GM12891 (cell line): ENCODE measurements at regions not wholly inside any gene's neighbourhood (a gene's known extent, or its start where the extent isn't known, plus 50 kb on each side); places are given as distances from the start of the nearest gene placed in this dataset.
"Not testable (repeated sequence)": the region's sequence is repeated elsewhere in the genome, so short reads cannot be mapped to it uniquely, and the experiment has no call there.

Experiments
- DNase-seq: peaks from one replicate; pipeline ENCODE4 v3.0.0; 2011; ENCODE audit warnings: low spot score; ENCODE audit not compliant: insufficient read length
- FAIRE-seq: peaks from 2 replicates; lab custom pipeline; 2011; peaks lifted over from hg19 to GRCh38; lab: Jason Lieb, UNC
- PAX5 ChIP-seq: IDR thresholded peaks from 2 replicates; pipeline ENCODE4 v1.6.1; 2011; ENCODE audit warnings: low read length, moderate library complexity, mild to moderate bottlenecking; ENCODE audit not compliant: insufficient read depth, severe bottlenecking
- POLR2A ChIP-seq: IDR thresholded peaks from 2 replicates; pipeline ENCODE4 v1.6.1; 2011; ENCODE audit warnings: low read depth, low read length, control low read depth
- POLR2AphosphoS5 ChIP-seq: IDR thresholded peaks from 2 replicates; pipeline ENCODE4 v1.6.1; 2011; ENCODE audit warnings: low read depth, low read length, control low read depth
- POU2F2 ChIP-seq: IDR thresholded peaks from 2 replicates; pipeline ENCODE4 v1.6.1; 2011; ENCODE audit warnings: low read depth, mild to moderate bottlenecking, control low read depth, low read length, moderate library complexity
- SPI1 ChIP-seq: IDR thresholded peaks from 2 replicates; pipeline ENCODE4 v1.6.1; 2011; ENCODE audit warnings: low read depth, low read length, control low read depth
- TAF1 ChIP-seq: IDR thresholded peaks from 2 replicates; pipeline ENCODE4 v1.6.1; 2011; ENCODE audit warnings: low read depth, low read length, control low read depth

DNA sequence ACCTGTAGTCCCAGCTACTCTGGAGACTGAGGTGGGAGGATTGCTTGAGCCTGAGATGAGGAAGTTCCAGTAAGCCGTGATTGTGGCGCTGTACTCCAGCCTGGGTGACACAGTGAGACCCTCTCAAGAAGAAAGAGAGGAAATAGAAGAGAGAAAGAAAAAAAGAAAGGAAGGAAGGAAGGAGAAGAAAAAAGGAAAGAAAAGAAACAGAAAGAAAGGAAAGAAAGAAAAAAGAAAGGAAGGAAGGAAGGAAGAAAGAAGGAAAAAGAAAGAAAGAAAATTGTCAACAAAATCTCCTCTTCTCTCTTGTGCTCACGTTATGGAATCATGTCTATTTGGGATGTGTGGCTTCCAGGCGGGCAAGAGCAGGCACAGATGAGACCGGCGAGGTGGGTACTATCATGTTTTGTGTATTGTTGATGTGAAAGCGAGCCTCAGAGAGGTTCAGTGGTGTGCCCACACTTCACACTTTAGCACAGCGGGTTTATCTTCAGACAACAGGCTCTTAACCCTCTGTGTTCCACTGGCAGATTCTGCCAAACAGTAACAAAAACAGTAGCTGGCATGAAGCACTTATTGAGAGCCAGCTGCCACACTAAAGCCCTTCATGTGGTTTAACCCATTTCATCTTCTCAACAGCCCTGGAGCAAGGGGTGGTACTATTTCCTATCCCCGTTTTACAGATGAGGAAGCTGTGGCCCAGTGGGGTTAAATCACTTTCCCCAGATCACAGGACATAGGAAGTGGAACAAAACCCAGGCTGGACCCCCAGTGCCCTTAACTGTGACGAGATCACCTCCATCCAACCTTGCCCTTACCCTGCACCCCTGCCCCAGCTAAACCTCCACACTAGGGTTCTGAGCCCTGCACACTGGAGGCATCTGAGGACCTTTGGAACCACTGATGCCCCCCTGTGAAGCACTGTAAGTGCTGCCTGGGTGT, 94.7 kb upstream of the TARDBP start:
- TF ChIP-seq SPI1, result no peak
- no peak for TF ChIP-seq POU2F2
- no peak for TF ChIP-seq POLR2A
- no peak for TF ChIP-seq TAF1
- no peak for FAIRE-seq
- DNase-seq, result no peak

- no peak for TF ChIP-seq TAF1
- no peak for TF ChIP-seq POLR2AphosphoS5
- no peak for TF ChIP-seq POLR2A
- no peak for TF ChIP-seq PAX5
- no peak for TF ChIP-seq POU2F2
- no peak for TF ChIP-seq SPI1
- DNase-seq, result no peak
- FAIRE-seq, result no peak
These were observed 93.9 kb upstream of the TARDBP start for GRCh38 chr1:10918531-10918930.

GRCh38 chr1:10920063-10920626, 92.3 kb upstream of the TARDBP start:
- no peak for TF ChIP-seq POLR2A
- TF ChIP-seq POLR2AphosphoS5, result no peak
- FAIRE-seq (no peak), DNase-seq (no peak)

GRCh38 chr1:10922315-10923060, 90.0 kb upstream of the TARDBP start:
- DNase-seq, FAIRE-seq: not testable (repeated sequence)

- no peak for DNase-seq
- no peak for FAIRE-seq
- TF ChIP-seq TAF1, result no peak
- TF ChIP-seq POU2F2, result no peak
- no peak for TF ChIP-seq POLR2AphosphoS5
- no peak for TF ChIP-seq SPI1
- TF ChIP-seq PAX5, result no peak
- no peak for TF ChIP-seq POLR2A
These were observed 88.4 kb upstream of the TARDBP start for GRCh38 chr1:10924030-10924429.

DNA sequence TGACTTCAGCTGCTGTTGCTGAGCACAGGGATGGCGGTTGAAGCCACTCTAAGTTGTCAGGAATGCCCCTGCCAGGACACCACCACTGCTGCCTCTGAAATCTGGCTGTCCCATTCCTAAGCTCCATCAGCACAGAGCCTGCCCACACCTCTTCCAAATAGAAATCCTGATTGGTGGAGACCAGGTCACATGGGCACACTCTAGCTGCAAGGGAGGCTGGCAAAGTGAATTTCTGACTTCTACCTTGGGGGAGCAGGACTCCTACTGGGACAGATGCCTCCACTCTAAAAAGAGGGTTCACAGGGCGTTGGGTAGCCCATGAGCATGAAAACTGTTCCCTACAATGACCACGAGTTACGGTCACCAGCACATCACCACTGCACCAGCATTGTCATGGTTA, 83.8 kb upstream of the TARDBP start:
- TF ChIP-seq PAX5 (no peak), POLR2AphosphoS5 (no peak), SPI1 (no peak), POLR2A (no peak), POU2F2 (no peak), TAF1 (no peak)
- FAIRE-seq (no peak), DNase-seq (no peak)

GRCh38 chr1:10932088-10932487, 80.4 kb upstream of the TARDBP start:
- FAIRE-seq (peak; percentile 52), DNase-seq (no peak)
- TF ChIP-seq POLR2A, result no peak
- no peak for TF ChIP-seq PAX5
- no peak for TF ChIP-seq POLR2AphosphoS5
- TF ChIP-seq POU2F2, result no peak
- no peak for TF ChIP-seq SPI1
- TF ChIP-seq TAF1, result no peak

DNA sequence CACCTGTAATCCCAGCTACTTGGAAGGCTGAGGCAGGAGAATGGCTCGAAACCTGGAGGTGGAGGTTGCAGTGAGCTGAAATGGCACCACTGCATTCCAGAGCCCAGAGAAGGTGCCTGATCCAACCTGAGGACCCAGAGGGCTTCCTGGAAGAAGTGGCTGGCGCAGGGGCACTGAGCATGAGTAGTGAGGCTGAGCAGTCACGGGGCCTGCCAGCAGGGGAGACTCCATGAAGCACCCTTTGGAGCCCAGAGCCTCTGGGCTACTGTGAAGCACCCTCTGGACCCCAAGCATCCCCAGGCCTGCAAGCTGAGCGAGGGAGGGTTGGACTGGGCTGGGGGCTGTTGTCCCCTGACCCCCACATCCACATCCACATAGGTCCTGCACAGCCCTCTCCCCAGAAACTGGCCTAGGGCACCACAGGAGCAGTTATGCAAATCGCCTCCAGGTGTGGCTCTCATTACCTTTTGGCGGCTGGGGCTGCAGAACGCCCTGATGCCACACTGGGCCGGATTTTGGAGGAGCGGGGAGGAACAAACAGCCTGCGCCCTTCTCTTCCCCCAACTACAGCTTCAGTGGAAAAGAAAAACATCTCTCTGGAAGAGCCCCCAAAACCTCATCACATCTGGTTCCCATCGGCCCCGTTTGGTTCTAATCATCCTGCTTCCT, 78.2 kb upstream of the TARDBP start:
- FAIRE-seq (no peak), DNase-seq (no peak)
- no peak for TF ChIP-seq PAX5
- no peak for TF ChIP-seq POLR2A
- TF ChIP-seq POLR2AphosphoS5, result no peak
- no peak for TF ChIP-seq POU2F2
- no peak for TF ChIP-seq TAF1

- DNase-seq (no peak), FAIRE-seq (no peak)
- TF ChIP-seq POU2F2 (no peak), POLR2AphosphoS5 (no peak), POLR2A (no peak), SPI1 (no peak), TAF1 (no peak), PAX5 (no peak)
These were observed 77.2 kb upstream of the TARDBP start for GRCh38 chr1:10935246-10935645.
